ENCODE measurements at regions not wholly inside any gene's neighbourhood (a gene's known extent, or its start where the extent isn't known, plus 50 kb on each side); places are given as distances from the start of the nearest gene placed in this dataset.

GRCh38 chr18:75524181-75524580 lies 96.7 kb upstream of the SMIM21 start:
- no peak for DNase-seq

GRCh38 chr18:75521816-75522215 lies 94.3 kb upstream of the SMIM21 start:
- DNase-seq: no peak

GRCh38 chr18:75518007-75518406 lies 90.5 kb upstream of the SMIM21 start:
- DNase-seq: no peak

- no peak for DNase-seq
These were observed 89.8 kb upstream of the SMIM21 start for GRCh38 chr18:75517286-75517685.

- no peak for DNase-seq
These were observed 80.1 kb upstream of the SMIM21 start for GRCh38 chr18:75507636-75508035.

GRCh38 chr18:75506913-75507312 lies 79.4 kb upstream of the SMIM21 start:
- DNase-seq: no peak

- DNase-seq: no peak
These were observed 77.0 kb upstream of the SMIM21 start for GRCh38 chr18:75504469-75504868.

GRCh38 chr18:75503615-75504014 lies 76.1 kb upstream of the SMIM21 start:
- DNase-seq: no peak

- DNase-seq: no peak
These were observed 74.8 kb upstream of the SMIM21 start for GRCh38 chr18:75502286-75502685.

GRCh38 chr18:75500545-75500944 lies 73.0 kb upstream of the SMIM21 start:
- no peak for DNase-seq

- no peak for DNase-seq
These were observed 70.2 kb upstream of the SMIM21 start for GRCh38 chr18:75497576-75498235.

- DNase-seq: no peak
These were observed 68.6 kb upstream of the SMIM21 start for GRCh38 chr18:75496151-75496550.

GRCh38 chr18:75492852-75493251 lies 65.3 kb upstream of the SMIM21 start:
- no peak for DNase-seq

- no peak for DNase-seq
These were observed 63.9 kb upstream of the SMIM21 start for GRCh38 chr18:75491361-75491760.

GRCh38 chr18:75489493-75490190 lies 62.1 kb upstream of the SMIM21 start:
- DNase-seq: no peak

GRCh38 chr18:75483662-75484061 lies 56.2 kb upstream of the SMIM21 start:
- no peak for DNase-seq

- DNase-seq: no peak
These were observed 55.4 kb upstream of the SMIM21 start for GRCh38 chr18:75482880-75483279.

GRCh38 chr18:75480487-75480886 lies 53.0 kb upstream of the SMIM21 start:
- DNase-seq: peak; percentile 22

- DNase-seq: peak; percentile 31
These were observed 51.7 kb upstream of the SMIM21 start for GRCh38 chr18:75478996-75479880.

GRCh38 chr18:75477900-75478299 lies 50.4 kb upstream of the SMIM21 start:
- no peak for DNase-seq
